Esophagus muscularis mucosa (tissue), 4 donors: ENCODE measurements at regions not wholly inside any gene's neighbourhood (a gene's known extent, or its start where the extent isn't known, plus 50 kb on each side); places are given as distances from the start of the nearest gene placed in this dataset.

Experiments
- DNase-seq: peaks from one replicate; pipeline ENCODE4 v3.0.0-alpha.2; 2017; ENCODE audit errors: extremely low spot score
- H3K27ac ChIP-seq, 4 donors: fragments of 200-600 bp; sonication (generic); replicated peaks in 1 of 4; 1 replicate in 3 of 4; 2 replicates in 1 of 4; pipeline ENCODE4 v1.5.1; 2016 to 2019; ENCODE audit warnings: mild to moderate bottlenecking in 1 of 4
- H3K27me3 ChIP-seq, 4 donors: fragments of 200-600 bp; sonication (generic); one replicate each; pipeline versions ENCODE4 v1.5.1 to v1.6.0; 2016 to 2019
- H3K36me3 ChIP-seq, 4 donors: fragments of 200-600 bp; sonication (generic); one replicate each; pipeline ENCODE4 v1.5.1; 2016 to 2019
- H3K4me1 ChIP-seq, 4 donors: fragments of 200-600 bp; sonication (generic); one replicate each; pipeline ENCODE4 v1.5.1; 2016 to 2019
- H3K4me3 ChIP-seq, 4 donors: fragments of 200-600 bp; sonication (generic); 1 replicate in 2 of 4; 2 replicates in 2 of 4; pipeline ENCODE4 v1.5.1; 2016 to 2019; ENCODE audit warnings: mild to moderate bottlenecking in 4 of 4, moderate library complexity in 1 of 4
- H3K9me3 ChIP-seq, 4 donors: fragments of 200-600 bp; sonication (generic); 1 replicate in 3 of 4; 2 replicates in 1 of 4; pipeline ENCODE4 v1.5.1; 2016 to 2019
- CTCF ChIP-seq, 3 experiments: fragments of 200-600 bp in 2 of 3; fragments of 450-650 bp in 1 of 3; sonication (generic) in 2 of 3; IDR thresholded peaks; one replicate each; pipeline ENCODE4 v1.5.1; 2017 to 2019; ENCODE audit warnings: antibody characterized with exemption in 3 of 3, mild to moderate bottlenecking in 2 of 3, moderate library complexity in 1 of 3
- EP300 ChIP-seq: sonication (generic); formaldehyde crosslinking; IDR thresholded peaks from one replicate; pipeline ENCODE4 v1.6.1; 2017; ENCODE audit warnings: antibody characterized with exemption
- POLR2A ChIP-seq: fragments of 450-650 bp; IDR thresholded peaks from one replicate; pipeline ENCODE4 v1.6.1; 2017; ENCODE audit warnings: antibody characterized with exemption, moderate library complexity, mild to moderate bottlenecking, low read depth
- POLR2AphosphoS5 ChIP-seq, 2 donors: sonication (generic); formaldehyde crosslinking; IDR thresholded peaks; one replicate each; pipeline ENCODE4 v1.6.1; 2017; ENCODE audit warnings: antibody characterized with exemption in 2 of 2
- WGBS: methylation state at CpG from one replicate; pipeline ENCODE4 v1.1.5; 2018; 5-methylcytosine and 5-hydroxymethylcytosine counted together
- intact Hi-C: fragments of 100-400 bp; cut with DNase I; formaldehyde crosslinking; loops from one replicate; pipeline ENCODE4 v1.15.1; 2023

- Histone ChIP-seq H3K4me1 (no peaks in the 10 kb centered on the region), H3K4me3 (no peak overlapping the region), H3K27me3 (no peaks in the 10 kb centered on the region), H3K36me3 (no peaks in the 10 kb centered on the region), H3K9me3 (no peaks in the 10 kb centered on the region), H3K27ac (no peak overlapping the region)
- WGBS: 88% methylated on average over 2 of the region's 2 CpGs
- no peak for DNase-seq
- intact Hi-C loops: no loop called here
- no peak for TF ChIP-seq CTCF (IDR thresholded peaks at IDR 0.05)
- no peak for TF ChIP-seq POLR2A
- TF ChIP-seq EP300: no peak
- TF ChIP-seq POLR2AphosphoS5 (IDR thresholded peaks at IDR 0.05): no peak
Observed at GRCh38 chr10:21413680-21414079, 111.8 kb downstream of the SKIDA1 start.

- H3K4me1 ChIP-seq: no peaks in the 10 kb centered on the region
- 79% methylated on average over 6 of the region's 6 CpGs for WGBS
- no peaks in the 10 kb centered on the region for H3K36me3 ChIP-seq
- H3K27ac ChIP-seq: no peak overlapping the region
- intact Hi-C loops: no loop called here
- no peak overlapping the region for H3K4me3 ChIP-seq
- H3K9me3 ChIP-seq: no peaks in the 10 kb centered on the region
- no peak for DNase-seq
- TF ChIP-seq EP300 (no peak), POLR2AphosphoS5 (IDR thresholded peaks at IDR 0.05) (no peak), CTCF (IDR thresholded peaks at IDR 0.05) (no peak), POLR2A (no peak)
- no peaks in the 10 kb centered on the region for H3K27me3 ChIP-seq
Observed at GRCh38 chr10:21413268-21413667, 112.2 kb downstream of the SKIDA1 start.

GRCh38 chr10:21406595-21407193, 118.8 kb downstream of the SKIDA1 start:
- H3K4me3 ChIP-seq: no peak overlapping the region
- no peak overlapping the region for H3K27ac ChIP-seq
- no peak for TF ChIP-seq CTCF (IDR thresholded peaks at IDR 0.05)
- no peak for TF ChIP-seq POLR2AphosphoS5 (IDR thresholded peaks at IDR 0.05)
- TF ChIP-seq EP300: no peak
- TF ChIP-seq POLR2A: no peak
- intact Hi-C loops: no loop called here
- peaks cover 3 to 8% (median 5%) of the 10 kb centered on the region in 4 donors for H3K4me1 ChIP-seq
- H3K27me3 ChIP-seq: no peaks in the 10 kb centered on the region
- DNase-seq: no peak
- no peaks in the 10 kb centered on the region for H3K9me3 ChIP-seq
- WGBS: 62% methylated on average over 7 of the region's 7 CpGs
- H3K36me3 ChIP-seq: no peaks in the 10 kb centered on the region

- WGBS: 98% methylated on average over 8 of the region's 8 CpGs
- intact Hi-C loops: no loop called here
Observed at GRCh38 chr10:21405981-21406380, 119.5 kb downstream of the SKIDA1 start.

More at GRCh38 chr10:21405981-21406380, 119.5 kb downstream of the SKIDA1 start:
- Histone ChIP-seq H3K27ac (no peak overlapping the region), H3K27me3 (no peaks in the 10 kb centered on the region), H3K9me3 (no peaks in the 10 kb centered on the region), H3K36me3 (no peaks in the 10 kb centered on the region), H3K4me3 (no peak overlapping the region), H3K4me1 (peaks cover 3 to 8% (median 5%) of the 10 kb centered on the region in 4 donors)
- TF ChIP-seq CTCF (IDR thresholded peaks at IDR 0.05) (no peak), POLR2A (no peak), EP300 (no peak), POLR2AphosphoS5 (IDR thresholded peaks at IDR 0.05) (no peak)
- DNase-seq: no peak
